Adrenal gland (tissue), 5 donors: ENCODE measurements at regions not wholly inside any gene's neighbourhood (a gene's known extent, or its start where the extent isn't known, plus 50 kb on each side); places are given as distances from the start of the nearest gene placed in this dataset.
"Not testable (repeated sequence)": the region's sequence is repeated elsewhere in the genome, so short reads cannot be mapped to it uniquely, and the experiment has no call there.

Experiments
- CTCF ChIP-seq, 6 experiments: fragments of 450-650 bp in 4 of 6; fragments of 200-600 bp in 2 of 6; sonication (generic) in 1 of 6; IDR thresholded peaks; 1 replicate in 5 of 6; 2 replicates in 1 of 6; pipeline versions ENCODE4 v1.5.1 to v1.8.0; 2016 to 2021; ENCODE audit warnings: antibody characterized with exemption in 6 of 6, mild to moderate bottlenecking in 2 of 6, moderate library complexity in 1 of 6
- POLR2A ChIP-seq, 2 donors: fragments of 450-650 bp; IDR thresholded peaks; one replicate each; pipeline ENCODE4 v1.6.1; 2017; ENCODE audit warnings: antibody characterized with exemption in 2 of 2, mild to moderate bottlenecking in 2 of 2, moderate library complexity in 1 of 2
- donor health status: DM: no; HTN: no; CAD: no.

DNA sequence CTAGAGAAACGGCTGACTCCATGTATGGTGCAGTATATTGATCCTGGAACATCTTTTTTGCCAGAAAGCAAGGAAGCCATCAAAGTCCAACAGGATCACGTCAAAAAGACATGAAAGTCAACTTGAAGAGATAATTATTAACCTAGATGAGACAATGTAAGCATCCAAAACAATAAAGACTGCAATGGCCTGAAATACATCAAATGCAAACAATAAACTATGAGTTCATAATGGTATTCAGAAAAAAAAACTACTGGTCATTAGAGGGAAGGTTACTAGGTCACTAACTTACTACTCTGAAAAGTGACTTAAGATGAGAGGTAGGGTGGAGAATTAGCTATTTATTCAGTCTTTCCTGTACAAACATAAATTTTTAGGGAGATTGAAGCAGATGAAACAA lies 75.3 kb upstream of the OR4F16 start:
- TF ChIP-seq CTCF, POLR2A (IDR thresholded peaks at IDR 0.05): not testable (repeated sequence)
